AG04450 (cell line): ENCODE measurements at regions not wholly inside any gene's neighbourhood (a gene's known extent, or its start where the extent isn't known, plus 50 kb on each side); places are given as distances from the start of the nearest gene placed in this dataset.

Experiments
- CTCF ChIA-PET: fragments of 300-600, 350-600 bp; formaldehyde crosslinking; extraction: SDS; loops from one replicate; lab custom pipeline; 2022; ENCODE audit warnings: antibody characterized with exemption, inconsistent platforms; lab: Charles Lee
- POLR2A ChIA-PET: fragments of 350-600 bp; formaldehyde crosslinking; extraction: SDS; loops from one replicate; lab custom pipeline; 2021; ENCODE audit warnings: antibody characterized with exemption, inconsistent platforms; lab: Yijun Ruan, JAX
- DNase-seq: peaks from one replicate; pipeline ENCODE4 v3.0.0-alpha.2; 2011; ENCODE audit warnings: low read depth, low spot score
- H3K27ac ChIP-seq: one replicate; pipeline ENCODE4 v1.5.1; 2012; ENCODE audit warnings: low read depth, low read length, control low read depth
- H3K27me3 ChIP-seq: one replicate; pipeline ENCODE4 v1.6.0; 2012; ENCODE audit warnings: low read length; ENCODE audit not compliant: control insufficient read depth, insufficient read depth
- H3K4me3 ChIP-seq: 2 replicates; pipeline ENCODE4 v1.5.1; 2011; ENCODE audit warnings: mild to moderate bottlenecking, low read depth, low read length, control low read depth
- H3K9me3 ChIP-seq: 2 replicates; pipeline ENCODE4 v1.5.1; 2012; ENCODE audit warnings: low read length; ENCODE audit not compliant: control insufficient read depth, insufficient read depth
- CTCF ChIP-seq: IDR thresholded peaks from 2 replicates; pipeline ENCODE4 v1.5.1; 2011; ENCODE audit warnings: low read depth, low read length, control low read depth, inconsistent platforms

- CTCF ChIA-PET = no interaction called here
- Histone ChIP-seq H3K4me3 (no peak overlapping the region), H3K9me3 (no peaks in the 10 kb centered on the region), H3K27ac (no peak overlapping the region), H3K27me3 (no peaks in the 10 kb centered on the region)
- no peak for TF ChIP-seq CTCF
- DNase-seq = no peak
- POLR2A ChIA-PET = no interaction called here
Measured at GRCh38 chr2:58517881-58518280, 276.8 kb upstream of the FANCL start.

- H3K27ac ChIP-seq = no peak overlapping the region
- no peak overlapping the region for H3K4me3 ChIP-seq
- TF ChIP-seq CTCF = no peak
- H3K27me3 ChIP-seq = no peaks in the 10 kb centered on the region
- DNase-seq = no peak
- no peaks in the 10 kb centered on the region for H3K9me3 ChIP-seq
- ChIA-PET CTCF (interaction anchor here (0.6 to 1.1 kb wide), 3 partner anchors 13 to 722 kb away, joined by 3 read pairs; no protein-coding TSS in a partner anchor), POLR2A (no interaction called here)
Measured at GRCh38 chr2:58516695-58517094, 275.6 kb upstream of the FANCL start.

- no peaks in the 10 kb centered on the region for H3K27me3 ChIP-seq
- H3K9me3 ChIP-seq = no peaks in the 10 kb centered on the region
- no peak for DNase-seq
- ChIA-PET POLR2A (no interaction called here), CTCF (interaction anchor here (1.1 kb wide), 1 partner anchor 13 kb away, joined by 3 read pairs; no protein-coding TSS in a partner anchor)
- no peak for TF ChIP-seq CTCF
- H3K4me3 ChIP-seq = no peak overlapping the region
- no peak overlapping the region for H3K27ac ChIP-seq
Measured at GRCh38 chr2:58515827-58516573, 274.9 kb upstream of the FANCL start.

- POLR2A ChIA-PET = no interaction called here
- no peak for TF ChIP-seq CTCF
- H3K9me3 ChIP-seq = no peaks in the 10 kb centered on the region
- no peak overlapping the region for H3K27ac ChIP-seq
- CTCF ChIA-PET = no interaction called here
- no peak for DNase-seq
- H3K4me3 ChIP-seq = no peak overlapping the region
- no peaks in the 10 kb centered on the region for H3K27me3 ChIP-seq
Measured at GRCh38 chr2:58514252-58514651, 273.1 kb upstream of the FANCL start.

GRCh38 chr2:58512878-58513277 is 271.8 kb upstream of the FANCL start:
- DNase-seq = no peak
- no peak overlapping the region for H3K4me3 ChIP-seq
- no peak for TF ChIP-seq CTCF
- ChIA-PET POLR2A (no interaction called here), CTCF (no interaction called here)
- no peak overlapping the region for H3K27ac ChIP-seq
- no peaks in the 10 kb centered on the region for H3K27me3 ChIP-seq
- H3K9me3 ChIP-seq = no peaks in the 10 kb centered on the region
